ENCODE measurements at regions not wholly inside any gene's neighbourhood (a gene's known extent, or its start where the extent isn't known, plus 50 kb on each side); places are given as distances from the start of the nearest gene placed in this dataset.

DNA sequence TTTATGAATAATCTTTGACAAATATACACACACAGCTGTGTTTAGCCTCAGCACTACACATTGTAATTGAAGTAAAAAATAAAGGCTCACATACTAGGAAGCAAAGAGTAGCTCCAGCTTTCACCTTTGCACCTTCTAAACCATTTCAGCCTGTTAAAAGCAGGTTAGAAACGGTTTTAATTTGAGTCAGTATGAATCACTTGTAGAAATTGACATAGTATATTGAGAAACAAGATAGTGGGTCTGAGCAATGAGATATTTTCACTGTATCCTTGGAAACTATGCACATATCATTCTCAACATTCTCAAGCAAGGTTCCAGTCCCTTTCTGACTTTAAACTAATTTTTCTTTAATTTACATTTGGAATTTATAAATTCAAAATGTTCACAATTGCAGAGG lies 380.3 kb downstream of the AASDHPPT start:
- TF ChIP-seq, protein P1, sequence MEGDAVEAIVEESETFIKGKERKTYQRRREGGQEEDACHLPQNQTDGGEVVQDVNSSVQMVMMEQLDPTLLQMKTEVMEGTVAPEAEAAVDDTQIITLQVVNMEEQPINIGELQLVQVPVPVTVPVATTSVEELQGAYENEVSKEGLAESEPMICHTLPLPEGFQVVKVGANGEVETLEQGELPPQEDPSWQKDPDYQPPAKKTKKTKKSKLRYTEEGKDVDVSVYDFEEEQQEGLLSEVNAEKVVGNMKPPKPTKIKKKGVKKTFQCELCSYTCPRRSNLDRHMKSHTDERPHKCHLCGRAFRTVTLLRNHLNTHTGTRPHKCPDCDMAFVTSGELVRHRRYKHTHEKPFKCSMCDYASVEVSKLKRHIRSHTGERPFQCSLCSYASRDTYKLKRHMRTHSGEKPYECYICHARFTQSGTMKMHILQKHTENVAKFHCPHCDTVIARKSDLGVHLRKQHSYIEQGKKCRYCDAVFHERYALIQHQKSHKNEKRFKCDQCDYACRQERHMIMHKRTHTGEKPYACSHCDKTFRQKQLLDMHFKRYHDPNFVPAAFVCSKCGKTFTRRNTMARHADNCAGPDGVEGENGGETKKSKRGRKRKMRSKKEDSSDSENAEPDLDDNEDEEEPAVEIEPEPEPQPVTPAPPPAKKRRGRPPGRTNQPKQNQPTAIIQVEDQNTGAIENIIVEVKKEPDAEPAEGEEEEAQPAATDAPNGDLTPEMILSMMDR (IDR thresholded peaks at IDR 0.05; ENCODE audit: extremely low read depth in 1 of 2, insufficient read depth in 1 of 2, low read depth in 1 of 2, low read length in 2 of 2): no peak
- TF ChIP-seq EZH2 (IDR thresholded peaks at IDR 0.05; ENCODE audit: borderline replicate concordance, low read depth, low read length, severe bottlenecking) (no peak), POLR2A (IDR thresholded peaks at IDR 0.05; ENCODE audit: low read depth, low read length) (no peak), FOS (IDR thresholded peaks at IDR 0.05; ENCODE audit: borderline replicate concordance, insufficient read depth, low read length) (no peak), JUN (IDR thresholded peaks at IDR 0.05; ENCODE audit: borderline replicate concordance, insufficient read depth, insufficient read length, low read depth) (no peak), POLR2AphosphoS5 (IDR thresholded peaks at IDR 0.05; ENCODE audit: insufficient read depth, low read depth, low read length) (no peak), MYC (IDR thresholded peaks at IDR 0.05; ENCODE audit: low read depth, low read length) (no peak), GATA2 (IDR thresholded peaks at IDR 0.05; ENCODE audit: insufficient read depth, insufficient read length, low read depth, low read length) (no peak)
- TF ChIP-seq, protein P2, sequence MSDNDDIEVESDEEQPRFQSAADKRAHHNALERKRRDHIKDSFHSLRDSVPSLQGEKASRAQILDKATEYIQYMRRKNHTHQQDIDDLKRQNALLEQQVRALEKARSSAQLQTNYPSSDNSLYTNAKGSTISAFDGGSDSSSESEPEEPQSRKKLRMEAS (IDR thresholded peaks at IDR 0.05; ENCODE audit: insufficient read depth, insufficient read length): no peak

Measured in endothelial cell of umbilical vein (primary cell).